ENCODE measurements at regions not wholly inside any gene's neighbourhood (a gene's known extent, or its start where the extent isn't known, plus 50 kb on each side); places are given as distances from the start of the nearest gene placed in this dataset.

- H3K27ac ChIP-seq, result no peak overlapping the region
- no peak for TF ChIP-seq ZFX (IDR thresholded peaks at IDR 0.05; ENCODE audit: borderline replicate concordance)
- TF ChIP-seq, protein P1, sequence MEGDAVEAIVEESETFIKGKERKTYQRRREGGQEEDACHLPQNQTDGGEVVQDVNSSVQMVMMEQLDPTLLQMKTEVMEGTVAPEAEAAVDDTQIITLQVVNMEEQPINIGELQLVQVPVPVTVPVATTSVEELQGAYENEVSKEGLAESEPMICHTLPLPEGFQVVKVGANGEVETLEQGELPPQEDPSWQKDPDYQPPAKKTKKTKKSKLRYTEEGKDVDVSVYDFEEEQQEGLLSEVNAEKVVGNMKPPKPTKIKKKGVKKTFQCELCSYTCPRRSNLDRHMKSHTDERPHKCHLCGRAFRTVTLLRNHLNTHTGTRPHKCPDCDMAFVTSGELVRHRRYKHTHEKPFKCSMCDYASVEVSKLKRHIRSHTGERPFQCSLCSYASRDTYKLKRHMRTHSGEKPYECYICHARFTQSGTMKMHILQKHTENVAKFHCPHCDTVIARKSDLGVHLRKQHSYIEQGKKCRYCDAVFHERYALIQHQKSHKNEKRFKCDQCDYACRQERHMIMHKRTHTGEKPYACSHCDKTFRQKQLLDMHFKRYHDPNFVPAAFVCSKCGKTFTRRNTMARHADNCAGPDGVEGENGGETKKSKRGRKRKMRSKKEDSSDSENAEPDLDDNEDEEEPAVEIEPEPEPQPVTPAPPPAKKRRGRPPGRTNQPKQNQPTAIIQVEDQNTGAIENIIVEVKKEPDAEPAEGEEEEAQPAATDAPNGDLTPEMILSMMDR (IDR thresholded peaks at IDR 0.05), result no peak
Observed at GRCh38 chr6:122014961-122015360, 384.5 kb upstream of the HSF2 start.

GRCh38 chr6:122020588-122021264, 378.7 kb upstream of the HSF2 start:
- H3K27ac ChIP-seq, result no peak overlapping the region
- no peak for TF ChIP-seq ZFX (IDR thresholded peaks at IDR 0.05; ENCODE audit: borderline replicate concordance)
- TF ChIP-seq, protein P1 (IDR thresholded peaks at IDR 0.05), result no peak

DNA sequence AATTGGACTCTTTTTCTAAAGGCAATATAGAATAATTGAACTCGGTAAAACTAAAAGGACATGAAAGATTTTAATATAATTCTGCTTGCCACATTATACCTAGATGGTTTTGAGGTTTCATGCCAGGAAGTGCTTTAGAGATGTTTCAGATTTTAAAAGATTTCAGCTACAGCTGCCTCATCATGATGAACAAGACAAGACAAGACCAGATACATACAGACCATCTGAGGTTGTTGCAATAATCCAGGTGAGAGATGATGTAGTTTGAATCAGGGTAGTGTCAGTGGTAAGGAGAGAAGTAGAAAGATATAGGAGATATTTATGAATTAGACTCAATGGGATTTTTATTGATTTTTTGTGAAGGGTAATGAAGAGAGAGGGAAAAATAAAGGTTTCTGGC, 374.3 kb upstream of the HSF2 start:
- H3K27ac ChIP-seq, result no peak overlapping the region
- no peak for TF ChIP-seq ZFX (IDR thresholded peaks at IDR 0.05; ENCODE audit: borderline replicate concordance)
- TF ChIP-seq, protein P1 (IDR thresholded peaks at IDR 0.05), result no peak

- no peak for TF ChIP-seq ZFX (IDR thresholded peaks at IDR 0.05; ENCODE audit: borderline replicate concordance)
- TF ChIP-seq, protein P1 (IDR thresholded peaks at IDR 0.05), result no peak
- H3K27ac ChIP-seq, result no peak overlapping the region
Observed at GRCh38 chr6:122026582-122027369, 372.7 kb upstream of the HSF2 start.

DNA sequence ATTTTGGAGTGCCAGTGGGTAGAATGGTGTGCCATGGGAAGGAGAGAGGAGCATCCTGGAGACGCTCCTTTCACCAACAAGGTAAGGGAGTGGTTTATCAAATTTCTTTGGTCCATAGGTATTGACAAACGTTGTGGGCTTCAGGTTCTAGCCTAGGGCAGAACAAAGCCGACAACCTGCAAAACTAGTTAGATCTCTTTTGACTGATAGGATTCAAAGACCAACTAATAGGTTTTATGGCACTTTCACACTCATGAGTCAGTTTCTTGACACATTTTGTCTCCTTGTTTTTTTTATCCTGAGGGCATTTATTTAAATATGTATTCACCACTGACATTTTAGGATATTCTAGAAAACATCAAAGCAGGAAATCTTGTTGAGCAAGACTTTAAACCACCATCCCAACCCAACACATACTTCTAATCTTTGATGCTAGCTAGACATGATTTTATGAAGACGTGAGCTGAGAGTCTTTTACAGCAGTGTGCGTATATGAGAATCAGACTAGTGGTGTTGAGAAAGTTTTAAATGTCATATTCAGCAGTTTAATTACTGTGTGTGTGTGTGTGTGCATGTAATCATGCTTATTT, 370.4 kb upstream of the HSF2 start:
- peak overlapping the region; percentile 10; the same call in 1 of the 2 replicates for H3K27ac ChIP-seq
- no peak for TF ChIP-seq ZFX (IDR thresholded peaks at IDR 0.05; ENCODE audit: borderline replicate concordance)
- TF ChIP-seq, protein P1 (IDR thresholded peaks at IDR 0.05), result no peak

- no peak for TF ChIP-seq ZFX (IDR thresholded peaks at IDR 0.05; ENCODE audit: borderline replicate concordance)
- TF ChIP-seq, protein P1 (IDR thresholded peaks at IDR 0.05), result peak; percentile 75
- H3K27ac ChIP-seq, result peak overlapping the region; percentile 22
Observed at GRCh38 chr6:122033564-122034181, 365.8 kb upstream of the HSF2 start.
